Posterior vena cava (tissue), 2 donors: ENCODE measurements at regions not wholly inside any gene's neighbourhood (a gene's known extent, or its start where the extent isn't known, plus 50 kb on each side); places are given as distances from the start of the nearest gene placed in this dataset.

ENCODE experiments used
- DNase-seq: peaks from one replicate; pipeline ENCODE4 v3.0.0-alpha.2; 2020; ENCODE audit warnings: low spot score
- intact Hi-C, 2 donors: fragments of 100-400 bp; cut with DNase I; formaldehyde crosslinking; loops; one replicate each; pipeline versions ENCODE4 v1.14.1 to v1.14.2; 2022 to 2023
- donor health status: DM: yes; HTN: yes; CAD: no.
- donor health status: DM: yes; HTN: yes; CAD: no.

DNA sequence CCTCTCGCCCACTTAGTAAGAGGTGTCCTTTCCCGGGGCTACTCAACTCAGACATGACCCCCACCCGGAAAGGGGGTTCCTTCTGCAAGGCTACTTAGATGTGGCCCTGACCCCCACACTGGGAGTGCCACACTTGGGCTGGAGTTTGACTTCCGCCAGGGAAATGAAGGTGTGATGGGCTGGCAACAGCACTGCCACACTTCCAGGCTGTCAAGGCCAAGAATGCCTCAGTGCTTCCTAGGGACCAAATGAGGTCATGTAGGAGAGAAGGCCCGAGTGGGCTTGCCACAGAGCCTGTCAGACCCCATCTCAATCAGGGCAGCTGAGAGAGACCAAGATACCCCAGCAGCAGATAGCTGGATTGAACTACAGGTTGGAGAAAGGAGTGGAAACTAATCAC is 55.5 kb downstream of the DRD1 start:
- no peak for DNase-seq
- intact Hi-C loops: no loop called here

DNA sequence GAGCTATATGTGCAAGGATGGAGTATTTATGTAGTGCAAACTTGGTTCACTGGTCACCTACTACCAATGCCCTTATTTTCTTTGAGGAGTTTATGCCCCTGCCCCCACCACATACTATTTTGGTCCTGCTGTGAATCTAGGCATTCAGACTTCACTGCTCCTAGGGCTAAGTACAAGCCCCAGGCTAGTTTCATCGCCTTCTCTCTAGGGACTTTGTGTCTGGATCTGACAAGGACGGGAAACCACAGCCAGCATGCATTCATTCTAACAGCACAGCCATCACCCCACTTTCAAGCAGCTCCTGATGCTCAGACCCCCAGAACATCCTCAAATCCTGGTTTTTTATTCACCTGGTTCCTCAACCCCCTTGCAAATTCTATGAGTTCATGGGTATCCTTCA is 56.8 kb downstream of the DRD1 start:
- DNase-seq: no peak
- intact Hi-C loops: no loop called here

DNA sequence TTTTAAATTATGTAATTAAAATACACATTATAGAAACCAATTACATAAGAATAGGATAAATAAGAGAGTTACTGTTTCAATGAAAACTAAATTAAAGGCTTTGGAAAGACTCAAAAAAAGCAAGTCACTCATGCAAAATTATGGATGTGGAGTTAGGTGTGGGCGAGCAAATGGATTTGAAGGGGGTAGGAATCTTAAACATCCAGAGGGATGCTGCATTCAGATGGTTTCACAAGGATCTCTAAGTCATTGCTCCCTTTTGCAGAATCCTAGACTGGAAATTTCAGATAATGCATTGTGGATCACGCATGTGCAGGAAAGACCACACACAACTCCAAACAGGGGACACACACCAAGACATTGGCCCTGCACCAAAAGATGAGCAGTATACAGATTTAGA is 57.5 kb downstream of the DRD1 start:
- intact Hi-C loops: no loop called here

DNA sequence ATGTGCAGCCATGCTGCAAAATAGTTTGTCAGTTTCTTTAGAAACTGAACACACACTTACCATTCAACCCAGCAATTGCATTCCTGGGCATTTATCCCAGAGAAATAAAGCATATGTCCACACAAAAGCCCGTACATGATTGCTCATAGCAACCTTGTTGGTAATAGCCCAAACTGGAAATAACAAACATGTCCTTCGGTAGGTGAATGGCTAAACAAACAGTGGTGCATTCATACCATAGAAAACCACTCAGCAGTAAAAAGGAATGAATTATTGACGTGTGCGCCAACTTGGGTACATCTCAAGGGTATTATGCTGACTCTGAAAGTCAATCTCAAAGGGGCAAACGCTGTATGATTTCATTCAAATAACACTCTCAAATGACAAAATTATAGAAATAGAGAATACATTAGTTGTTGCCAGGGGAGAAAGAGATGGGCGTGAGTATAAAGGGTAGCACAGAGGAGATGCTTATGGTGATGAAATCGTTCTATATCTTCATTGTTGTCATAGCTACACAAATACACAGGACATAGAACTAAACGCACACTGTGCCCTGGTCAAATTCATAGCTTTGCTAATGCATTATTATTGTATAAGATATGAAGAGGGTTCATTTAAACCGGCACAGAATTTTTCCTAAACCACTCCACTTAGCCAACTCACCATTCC is 58.2 kb downstream of the DRD1 start:
- DNase-seq: no peak
- intact Hi-C loops: no loop called here

More for the DNA sequence above, 57.5 kb downstream of the DRD1 start:
- DNase-seq: no peak

DNA sequence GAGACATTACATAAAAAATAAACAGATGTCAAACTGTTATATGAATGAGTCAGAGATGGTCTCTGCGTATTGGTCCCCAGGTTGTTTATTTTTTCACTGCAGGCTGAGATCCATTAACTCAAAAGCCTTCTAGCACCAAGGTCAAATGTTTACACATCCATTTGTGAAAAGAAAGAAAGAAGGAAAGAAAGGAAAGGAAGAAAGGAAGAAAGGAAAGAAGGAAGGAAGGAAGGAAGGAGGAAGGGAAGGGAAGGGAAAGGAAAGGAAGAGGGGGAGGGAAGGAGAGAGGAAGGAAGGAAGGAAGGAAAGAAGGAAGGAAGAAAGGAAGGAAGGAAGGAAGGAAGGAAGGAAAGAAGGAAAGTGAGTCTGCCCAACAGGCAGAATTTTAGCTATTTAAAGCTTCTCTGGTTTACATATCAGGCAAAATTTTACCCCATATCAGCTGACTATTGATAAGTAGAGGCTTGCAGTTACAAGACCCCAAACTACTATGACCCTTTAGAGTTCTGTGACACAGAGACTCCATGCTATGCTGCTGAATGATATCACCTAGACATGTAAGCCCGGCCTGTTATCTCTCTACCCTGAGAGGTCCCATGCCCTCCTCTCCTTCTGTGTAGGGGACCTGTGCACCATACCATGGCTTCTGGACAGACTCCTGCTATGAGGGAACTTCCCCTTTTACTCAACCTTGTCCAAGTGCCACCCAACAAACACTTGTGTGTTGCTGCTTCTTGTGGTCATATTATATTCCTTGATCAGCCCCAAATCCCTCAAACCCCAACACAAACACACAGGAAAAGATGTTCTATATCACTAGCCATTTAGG is 59.0 kb downstream of the DRD1 start:
- DNase-seq: no peak
- intact Hi-C loops: no loop called here

DNA sequence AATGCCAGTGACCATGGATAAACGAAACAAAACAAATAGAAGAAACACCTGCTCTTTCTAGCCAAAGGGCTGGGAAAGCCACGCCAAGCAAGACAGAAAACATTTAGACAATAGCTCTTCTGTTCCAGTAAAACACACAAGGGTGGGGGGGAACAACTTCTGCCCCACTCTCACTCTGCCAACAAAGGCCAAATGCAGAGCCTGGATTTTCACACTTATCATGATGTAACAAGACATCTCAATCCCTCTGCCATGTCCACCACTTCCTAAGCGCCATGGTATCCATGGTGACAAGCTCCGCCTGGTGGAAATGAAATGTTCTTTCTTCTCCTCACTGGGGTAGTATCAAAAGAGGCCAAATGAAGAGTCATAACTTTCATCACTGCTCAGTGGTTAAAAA is 60.6 kb downstream of the DRD1 start:
- DNase-seq: no peak
- intact Hi-C loops: no loop called here

DNA sequence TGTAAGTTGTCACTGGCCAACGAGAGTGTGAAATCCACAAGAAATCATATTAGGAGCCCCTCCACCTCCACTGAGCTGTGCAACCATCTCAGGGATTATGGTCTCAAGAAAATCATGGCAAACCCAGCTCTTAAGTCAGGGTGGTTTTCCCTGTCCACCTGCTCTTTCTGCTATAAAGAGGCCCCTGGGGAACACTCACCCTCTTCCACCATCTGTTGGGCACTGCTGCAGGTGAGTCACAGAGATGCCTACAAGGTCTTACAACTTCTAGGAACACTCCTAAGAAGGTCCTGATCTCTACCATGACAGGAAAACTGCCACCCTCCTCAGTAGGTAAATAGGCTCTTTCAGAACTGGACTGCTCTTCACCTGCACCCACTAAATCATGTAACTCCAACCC is 61.8 kb downstream of the DRD1 start:
- no peak for DNase-seq
- intact Hi-C loops: no loop called here

DNA sequence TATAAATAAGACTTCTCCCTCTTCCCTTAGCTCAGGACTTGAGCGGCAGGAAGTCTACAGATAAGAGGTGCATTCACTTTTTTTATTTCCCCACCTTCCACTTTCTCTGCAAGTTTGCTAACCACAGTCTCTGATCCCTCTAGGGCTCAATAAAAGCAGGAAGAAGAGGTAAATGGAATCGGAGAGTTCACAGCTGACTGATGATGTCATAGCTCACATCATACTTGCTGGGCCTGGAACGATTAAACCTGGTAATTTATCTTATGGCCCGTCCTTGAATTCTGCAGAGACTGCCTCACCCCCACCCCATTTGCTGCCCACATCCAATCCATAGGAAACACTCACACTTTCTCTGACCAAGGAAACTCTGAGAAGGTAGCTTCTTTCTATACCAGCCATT is 62.9 kb downstream of the DRD1 start:
- DNase-seq: no peak
- intact Hi-C loops: no loop called here

DNA sequence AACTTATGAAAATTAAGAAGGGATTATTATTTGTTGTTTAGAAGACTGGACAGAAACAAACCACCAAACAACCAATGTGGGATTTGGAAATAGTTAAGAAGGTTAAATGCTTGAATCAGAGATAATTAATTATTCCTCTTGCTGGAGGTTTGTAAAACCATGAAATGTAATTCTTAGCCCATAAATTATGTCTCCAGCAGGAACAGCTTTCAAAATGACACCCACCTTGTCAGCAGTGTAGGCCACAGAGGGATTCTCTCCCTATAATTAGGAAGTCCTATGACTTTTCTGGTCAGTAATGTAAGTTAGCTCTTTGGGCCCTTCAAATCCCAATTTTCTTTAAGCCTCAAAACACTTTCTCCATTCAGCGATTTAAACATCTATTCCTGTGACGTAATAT is 63.3 kb downstream of the DRD1 start:
- intact Hi-C loops: no loop called here
- no peak for DNase-seq

DNA sequence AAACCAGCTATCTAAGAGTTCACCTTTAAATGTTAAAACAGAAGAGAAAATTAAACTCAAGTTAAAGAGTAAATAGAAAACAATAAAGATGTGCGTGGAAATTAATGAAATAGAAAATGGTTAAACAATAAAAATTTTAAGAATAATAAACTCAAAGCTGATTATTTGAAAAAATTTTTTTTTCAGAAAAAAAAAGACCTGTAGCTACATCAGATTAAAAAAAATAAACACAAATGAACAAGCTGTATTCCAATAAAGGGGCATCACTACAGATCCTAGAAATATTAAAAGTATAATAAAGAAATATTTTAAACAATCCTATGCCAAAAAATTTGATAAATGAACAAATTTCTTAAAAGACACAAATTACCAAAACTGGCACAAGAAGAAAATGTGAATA is 64.1 kb downstream of the DRD1 start:
- DNase-seq: no peak

DNA sequence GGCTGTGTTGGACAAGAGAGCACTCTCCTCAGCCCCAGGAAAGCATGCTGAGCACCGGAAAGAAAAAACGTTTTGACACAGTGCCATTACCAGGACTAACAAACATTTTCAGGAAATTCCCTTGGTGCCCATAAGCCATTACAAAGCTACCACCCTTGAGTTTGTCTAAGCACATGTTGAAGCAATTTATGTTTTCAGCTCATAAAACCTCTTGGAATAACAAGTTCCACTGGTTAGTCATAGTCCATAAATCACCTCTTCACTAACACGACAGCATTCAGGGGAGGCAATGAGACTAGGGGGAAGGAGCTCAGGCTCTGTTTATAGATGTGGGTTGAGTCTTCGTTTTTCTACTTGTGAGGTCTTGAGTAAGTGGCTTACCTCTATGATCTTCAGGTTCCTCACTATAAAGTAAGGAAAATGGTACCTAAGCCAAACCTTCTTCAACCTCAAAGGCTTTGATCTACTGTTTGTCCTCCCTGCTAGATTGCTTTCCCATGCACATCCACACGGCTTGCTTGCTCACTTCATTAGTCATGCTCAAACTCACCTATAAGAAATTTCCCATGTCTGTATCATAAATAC is 65.4 kb downstream of the DRD1 start:
- intact Hi-C loops: no loop called here
- DNase-seq: no peak

More for the DNA sequence above, 64.1 kb downstream of the DRD1 start:
- intact Hi-C loops: no loop called here

DNA sequence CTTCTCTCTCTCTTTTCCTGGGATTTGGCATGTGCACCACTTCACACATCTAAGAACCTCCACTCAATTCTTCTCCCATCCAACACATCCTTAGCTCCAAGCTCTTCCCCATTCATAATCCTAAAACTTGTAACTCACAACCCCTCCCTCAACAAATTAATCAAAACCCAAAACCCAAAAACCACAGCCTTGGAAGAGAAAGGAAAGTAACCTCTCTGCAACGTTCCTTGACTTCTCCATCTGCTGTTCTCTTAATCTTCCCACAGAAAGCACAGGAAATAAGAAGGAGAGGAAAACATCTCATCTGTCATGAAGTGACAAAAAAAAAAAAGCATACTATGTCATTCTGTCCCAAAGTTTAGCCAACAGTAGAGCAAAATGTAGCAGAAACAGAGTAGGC is 66.2 kb downstream of the DRD1 start:
- DNase-seq: no peak
- intact Hi-C loops: no loop called here

DNA sequence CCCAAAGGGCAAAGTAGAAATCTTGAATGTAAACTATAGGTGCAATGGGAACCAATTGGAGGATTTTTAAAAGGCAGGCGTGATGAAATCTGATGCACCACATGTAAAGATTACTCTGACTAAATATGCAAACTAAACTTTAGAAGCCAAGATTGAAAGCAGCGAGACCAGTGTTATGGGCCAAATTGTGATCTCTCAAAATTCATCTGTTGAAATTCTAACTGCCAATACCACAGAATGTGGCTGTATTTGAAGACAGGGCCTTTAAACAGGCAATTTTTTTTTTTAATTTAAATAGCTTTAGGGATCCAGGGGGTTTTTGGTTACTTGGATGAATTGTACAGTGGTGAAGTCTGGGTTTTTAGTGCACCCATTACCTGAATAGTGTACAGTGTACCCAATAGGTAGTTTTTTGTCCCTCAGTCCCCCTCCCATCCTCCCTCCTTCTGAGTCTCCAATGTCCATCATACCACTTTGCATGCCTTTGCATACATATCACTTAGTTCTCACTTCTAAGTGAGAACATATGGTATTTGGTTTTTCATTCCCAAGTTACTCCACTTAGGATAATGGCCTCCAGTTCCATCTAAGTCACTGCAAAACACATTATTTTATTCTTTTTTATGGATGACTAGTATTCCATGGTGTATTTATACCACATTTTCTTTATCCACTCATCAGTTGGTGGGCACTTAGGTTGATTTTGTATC is 69.7 kb downstream of the DRD1 start:
- DNase-seq: no peak
- intact Hi-C loops: no loop called here

DNA sequence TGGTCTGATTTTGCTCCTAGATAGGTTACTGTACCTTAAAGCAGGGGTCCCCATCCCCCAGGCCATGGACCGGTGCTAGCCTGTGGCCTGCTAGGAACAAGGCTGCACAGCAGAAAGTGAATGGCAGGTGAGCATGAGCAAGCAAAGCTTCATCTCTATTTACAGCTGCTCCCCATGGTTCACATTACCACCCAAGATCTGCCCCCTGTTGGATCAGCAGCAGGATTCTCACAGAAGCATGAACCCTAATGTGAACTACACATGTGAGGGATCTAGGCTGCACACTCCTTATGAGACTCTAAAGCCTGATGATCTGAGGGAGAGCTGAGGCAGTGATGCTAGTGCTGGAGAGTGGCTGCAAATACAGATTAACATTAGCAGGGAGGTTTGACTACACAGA is 78.1 kb downstream of the DRD1 start:
- no peak for DNase-seq
- intact Hi-C loops: no loop called here

DNA sequence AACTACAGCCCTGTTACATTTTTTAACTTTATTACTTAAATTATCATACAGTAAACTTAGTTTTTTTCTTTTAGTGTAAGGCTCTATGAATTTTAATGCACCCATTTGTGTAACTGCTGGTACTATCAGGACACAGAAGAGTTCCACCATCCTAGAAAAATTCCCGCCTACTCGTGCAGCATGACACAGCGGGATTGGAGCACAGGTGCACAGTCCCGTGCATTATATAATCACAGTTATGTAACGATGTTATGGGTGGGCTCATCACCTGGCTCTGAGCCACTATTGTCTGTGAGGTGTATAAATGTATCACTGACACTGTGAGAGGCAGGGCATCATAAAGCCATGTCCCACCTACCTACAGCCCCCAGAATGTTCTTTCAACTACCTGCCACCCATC is 80.7 kb downstream of the DRD1 start:
- intact Hi-C loops: no loop called here

DNA sequence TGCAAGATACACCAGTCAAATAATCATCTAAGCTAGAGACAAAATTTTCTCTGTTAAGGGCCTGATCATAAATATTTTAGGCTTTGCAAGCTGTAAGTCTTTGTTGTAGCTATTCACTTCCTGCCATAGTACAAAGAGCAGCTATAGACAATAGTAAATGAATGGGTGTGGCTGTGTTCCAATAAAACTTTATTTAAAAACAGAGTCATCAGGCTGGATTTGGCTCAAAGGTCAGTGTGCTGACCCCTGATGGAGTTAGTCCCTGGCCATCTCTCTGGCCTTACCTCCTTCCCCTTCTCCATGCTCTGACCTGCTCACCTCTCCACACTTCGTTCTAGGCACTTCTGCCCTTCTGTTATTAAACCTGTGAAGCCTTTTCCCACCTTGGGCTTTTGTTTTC is 86.0 kb downstream of the DRD1 start:
- intact Hi-C loops: no loop called here
- no peak for DNase-seq

More for the DNA sequence above, 80.7 kb downstream of the DRD1 start:
- DNase-seq: no peak

DNA sequence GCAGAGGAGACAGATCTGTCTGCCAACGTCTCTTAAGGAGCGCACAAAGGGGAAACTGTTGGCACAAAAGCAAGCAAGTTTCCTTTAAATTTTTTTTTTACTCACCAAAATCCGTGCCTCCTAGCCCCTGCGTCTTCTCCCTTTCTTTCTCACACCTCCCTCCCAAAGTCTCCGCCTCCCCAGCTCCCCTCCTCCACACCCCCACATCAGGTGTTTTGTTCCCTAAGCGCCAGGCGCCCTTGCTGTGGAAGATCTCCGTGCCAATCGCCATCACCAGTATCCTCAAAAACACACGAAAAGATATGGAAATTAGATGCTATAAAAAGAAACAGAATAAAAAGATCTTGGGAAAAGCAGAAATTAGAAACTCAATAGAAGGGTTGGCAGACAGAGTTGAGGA is 87.6 kb downstream of the DRD1 start:
- intact Hi-C loops: no loop called here
- no peak for DNase-seq

DNA sequence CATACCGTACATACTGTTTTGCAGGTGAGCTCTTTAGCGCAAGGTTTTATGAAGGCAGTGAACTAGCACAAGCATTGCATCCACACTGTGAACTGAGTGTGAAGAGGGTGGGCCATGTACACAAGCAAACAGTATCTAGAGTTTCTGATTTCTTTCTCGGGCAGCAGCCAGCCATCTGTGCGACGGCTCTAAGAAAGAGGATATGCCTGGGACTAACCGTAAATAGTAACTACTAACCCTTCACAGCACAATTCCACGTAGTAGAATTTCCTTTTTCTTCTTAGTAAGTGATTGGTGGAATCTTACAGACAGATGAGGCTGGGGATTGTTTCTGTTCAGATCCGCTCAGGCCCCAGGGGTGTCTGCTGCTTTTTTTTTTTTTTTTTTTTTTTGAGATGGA is 89.0 kb downstream of the DRD1 start:
- DNase-seq: no peak
- intact Hi-C loops: no loop called here

DNA sequence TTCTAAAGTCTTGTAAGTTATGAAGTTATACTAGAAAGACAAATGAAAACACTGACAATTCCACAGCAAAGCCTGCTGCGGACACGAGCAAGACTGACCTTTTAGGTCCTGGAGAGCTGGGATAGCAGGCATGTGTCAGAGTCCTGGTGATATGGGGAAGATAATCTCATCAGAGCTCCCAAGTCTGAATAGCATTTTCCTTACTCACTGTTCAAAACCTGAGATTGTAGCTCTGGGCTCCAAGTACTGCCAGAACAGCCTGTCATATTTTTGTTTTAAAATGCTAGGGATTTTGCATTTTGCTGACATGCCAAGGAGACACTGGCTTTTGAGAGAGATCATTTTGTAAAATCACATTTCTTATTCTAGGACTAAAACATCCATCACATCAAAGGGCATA is 90.1 kb downstream of the DRD1 start:
- no peak for DNase-seq
- intact Hi-C loops: no loop called here

DNA sequence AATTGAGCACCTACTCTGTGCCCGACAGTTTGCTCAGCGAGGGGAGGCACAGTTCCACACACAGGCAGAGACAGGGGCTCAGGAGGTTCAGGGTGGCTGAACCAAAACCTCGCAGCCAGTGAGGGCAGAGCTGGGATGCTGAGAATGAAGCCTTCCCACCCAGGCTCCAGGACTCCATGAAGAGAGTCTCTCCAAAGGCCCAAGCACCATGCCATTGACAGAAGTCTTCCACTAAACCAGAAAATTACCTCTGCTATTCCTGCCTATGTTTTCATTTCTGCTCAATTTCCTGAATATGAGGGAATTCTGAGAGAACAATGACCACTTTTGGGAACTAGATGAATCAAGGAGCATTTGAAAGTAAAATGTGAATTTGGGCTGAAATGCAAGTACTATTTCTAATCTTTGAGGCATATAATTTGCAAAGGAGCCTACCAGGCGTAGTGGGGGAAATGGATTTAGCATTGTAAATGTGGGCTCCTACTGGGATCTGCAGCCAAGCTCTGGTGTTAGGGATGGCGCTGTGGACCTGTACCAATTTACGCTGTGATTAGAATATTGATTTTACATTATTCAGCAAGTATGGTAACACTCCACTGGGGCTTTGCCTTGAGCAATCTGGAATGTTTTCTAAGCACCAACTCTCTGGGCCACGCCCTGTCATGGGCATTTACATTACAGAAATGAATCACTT is 91.9 kb downstream of the DRD1 start:
- intact Hi-C loops: no loop called here
- no peak for DNase-seq
